CD1c-positive myeloid dendritic cell (primary cell): ENCODE measurements at regions not wholly inside any gene's neighbourhood (a gene's known extent, or its start where the extent isn't known, plus 50 kb on each side); places are given as distances from the start of the nearest gene placed in this dataset.

ENCODE experiments used
- DNase-seq: peaks from one replicate; pipeline ENCODE4 v3.0.0-alpha.2; 2016; ENCODE audit errors: extremely low spot score

DNA sequence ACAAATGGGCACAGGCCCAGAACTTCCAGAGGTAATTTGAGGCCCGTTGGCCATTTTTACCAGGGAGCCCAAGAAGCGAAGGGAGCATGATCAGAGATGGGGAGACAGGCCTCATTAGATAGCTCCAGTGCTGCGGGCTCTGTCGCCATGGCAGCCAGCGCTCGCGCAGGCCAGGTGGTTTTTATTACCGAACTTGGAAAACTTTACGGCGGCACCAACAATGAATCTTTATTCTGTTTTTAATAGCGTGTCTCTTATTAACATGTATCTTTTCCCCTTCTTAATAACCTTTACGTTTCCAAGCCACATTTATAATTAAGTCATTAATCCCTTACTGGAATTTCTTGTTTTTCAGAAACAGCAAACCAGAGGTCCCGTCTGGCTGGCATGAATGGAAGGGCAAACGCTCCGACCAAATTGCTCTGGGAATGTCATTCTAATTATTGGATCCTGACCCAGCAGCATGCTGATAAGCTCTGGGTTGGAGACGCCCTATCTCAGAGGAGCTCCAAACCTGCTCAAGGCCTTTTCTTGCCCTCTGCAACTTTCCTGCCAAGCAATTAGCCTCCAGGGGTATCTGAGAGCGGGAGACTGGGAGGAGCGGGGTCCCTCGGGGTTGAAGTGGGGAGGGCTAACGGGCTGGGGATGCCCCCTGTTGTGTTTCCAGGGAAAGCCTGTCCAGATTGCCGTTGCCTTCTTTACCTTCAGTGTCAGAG is 256.4 kb downstream of the TLE3 start:
- no peak for DNase-seq

DNA sequence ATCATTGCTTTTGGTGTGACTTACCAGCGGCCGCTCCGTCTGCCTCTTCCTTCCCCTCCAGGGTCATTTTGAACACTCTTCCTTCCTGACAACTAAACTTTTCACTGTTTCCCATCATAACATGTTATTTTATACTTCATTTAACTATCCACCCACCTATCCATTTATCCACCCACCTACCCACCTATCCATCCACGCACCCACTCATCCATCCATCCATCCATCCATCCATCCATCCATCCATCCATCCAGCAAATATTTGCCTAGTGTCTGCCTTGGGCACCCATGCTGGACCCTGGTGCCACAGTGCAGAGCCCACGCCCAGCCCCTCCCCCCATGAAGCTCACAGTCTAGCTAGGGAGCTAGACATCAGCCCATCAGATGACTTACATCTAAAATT is 254.9 kb downstream of the TLE3 start:
- DNase-seq: no peak

DNA sequence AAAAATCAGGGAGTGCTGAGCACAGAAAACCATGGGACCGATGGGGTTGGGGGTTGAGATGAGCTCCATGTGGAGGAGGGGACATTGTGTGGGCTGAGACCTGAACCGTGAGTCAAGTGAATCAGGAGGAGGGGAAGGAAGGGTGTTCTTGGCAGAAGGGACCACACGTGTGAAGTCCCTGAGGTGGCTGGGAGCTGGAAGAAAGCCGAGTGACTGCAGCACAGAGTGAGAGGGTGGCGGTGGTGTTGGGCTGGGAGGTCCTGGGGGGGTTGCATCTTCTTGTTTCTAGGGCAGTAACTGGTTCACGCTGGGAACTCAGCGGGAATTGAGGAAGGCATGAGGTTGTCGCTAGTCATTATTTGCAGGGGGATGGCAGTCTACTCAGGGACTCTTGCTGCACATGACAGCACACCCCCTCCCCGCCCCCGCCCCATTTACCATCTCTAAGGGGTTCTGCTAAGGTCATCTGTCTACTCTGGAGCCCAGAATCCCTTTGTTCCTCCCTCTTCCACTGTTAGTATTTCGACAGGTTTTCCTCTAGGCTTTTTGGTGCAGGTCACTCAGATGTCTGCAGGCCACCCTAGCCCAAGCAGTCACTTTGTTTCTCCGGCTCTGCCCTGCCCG is 254.3 kb downstream of the TLE3 start:
- no peak for DNase-seq

DNA sequence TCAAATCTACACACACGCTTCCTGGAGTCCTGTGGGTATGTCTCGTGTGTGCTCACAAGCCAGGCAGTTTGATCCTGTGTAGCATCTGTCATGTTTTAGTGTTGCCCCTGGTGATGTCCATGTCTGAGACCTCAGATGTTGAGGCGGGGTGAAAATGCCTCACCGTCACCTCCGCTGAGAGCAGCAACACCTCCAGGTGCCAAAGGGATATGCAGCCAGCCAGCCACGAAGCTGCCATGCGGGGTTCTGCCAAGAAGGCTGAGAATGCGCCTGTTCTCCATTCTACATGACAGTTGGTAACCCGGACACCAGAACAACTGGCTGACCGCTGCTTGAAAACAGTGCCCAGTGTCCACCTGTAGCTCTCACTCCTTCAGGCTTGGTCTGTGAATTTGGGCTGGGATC is 253.8 kb downstream of the TLE3 start:
- no peak for DNase-seq

DNA sequence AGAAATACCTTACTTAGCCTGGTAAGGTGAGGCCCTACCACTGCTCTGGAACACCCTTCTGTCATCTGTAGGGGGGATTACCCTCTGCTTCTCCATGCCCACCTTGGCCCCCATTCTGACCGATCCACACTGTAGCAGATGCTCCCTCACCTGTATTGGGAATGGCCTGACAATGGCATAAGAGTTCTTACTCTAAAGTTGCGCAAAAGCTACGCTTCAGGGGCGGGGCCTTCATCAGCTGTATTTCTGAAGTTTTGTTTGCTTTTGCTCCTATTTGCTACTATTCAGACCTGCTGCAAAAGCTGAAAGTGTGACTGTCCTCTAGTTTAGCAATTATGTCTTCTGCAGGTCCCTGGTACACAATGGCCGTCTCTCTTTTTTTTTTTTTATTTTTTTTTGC is 252.6 kb downstream of the TLE3 start:
- DNase-seq: no peak

DNA sequence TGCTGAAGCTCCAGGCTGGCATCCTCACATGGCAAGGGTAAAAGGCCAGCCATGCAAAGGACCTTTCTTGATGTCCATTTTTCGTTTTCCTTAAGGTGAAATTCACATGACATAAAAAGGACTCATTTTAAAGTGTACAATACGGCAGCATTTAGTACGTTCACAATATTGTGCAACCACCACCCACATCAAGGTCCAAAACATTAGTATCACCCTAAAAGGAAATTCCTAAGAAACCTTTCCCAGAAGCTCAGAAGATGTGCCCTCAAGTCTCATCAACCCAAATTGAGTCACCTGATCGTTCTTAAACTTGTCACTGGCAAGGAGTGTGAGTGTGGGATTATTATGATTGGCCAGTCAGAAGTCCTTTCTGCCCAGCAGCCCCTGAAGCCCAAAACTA is 250.1 kb downstream of the TLE3 start:
- DNase-seq: no peak

DNA sequence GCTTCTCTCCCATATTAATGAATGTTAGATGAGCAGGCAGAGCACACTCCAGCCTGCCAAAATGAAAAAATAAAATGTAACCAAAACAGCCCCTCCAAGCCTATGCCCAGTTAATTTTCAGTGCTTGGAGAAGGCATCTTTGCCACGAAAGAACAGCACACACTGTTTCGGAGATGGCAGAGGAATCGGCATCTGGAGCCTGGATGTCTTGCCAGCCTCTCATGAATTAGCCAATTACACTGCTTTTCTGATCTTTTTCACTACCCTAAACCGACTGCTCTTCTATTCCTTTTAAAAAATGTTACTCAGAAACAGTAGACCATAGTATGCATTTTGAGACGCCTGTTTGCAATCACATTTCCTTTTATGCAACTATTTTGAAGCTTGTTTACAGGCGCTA is 249.6 kb downstream of the TLE3 start:
- no peak for DNase-seq

DNA sequence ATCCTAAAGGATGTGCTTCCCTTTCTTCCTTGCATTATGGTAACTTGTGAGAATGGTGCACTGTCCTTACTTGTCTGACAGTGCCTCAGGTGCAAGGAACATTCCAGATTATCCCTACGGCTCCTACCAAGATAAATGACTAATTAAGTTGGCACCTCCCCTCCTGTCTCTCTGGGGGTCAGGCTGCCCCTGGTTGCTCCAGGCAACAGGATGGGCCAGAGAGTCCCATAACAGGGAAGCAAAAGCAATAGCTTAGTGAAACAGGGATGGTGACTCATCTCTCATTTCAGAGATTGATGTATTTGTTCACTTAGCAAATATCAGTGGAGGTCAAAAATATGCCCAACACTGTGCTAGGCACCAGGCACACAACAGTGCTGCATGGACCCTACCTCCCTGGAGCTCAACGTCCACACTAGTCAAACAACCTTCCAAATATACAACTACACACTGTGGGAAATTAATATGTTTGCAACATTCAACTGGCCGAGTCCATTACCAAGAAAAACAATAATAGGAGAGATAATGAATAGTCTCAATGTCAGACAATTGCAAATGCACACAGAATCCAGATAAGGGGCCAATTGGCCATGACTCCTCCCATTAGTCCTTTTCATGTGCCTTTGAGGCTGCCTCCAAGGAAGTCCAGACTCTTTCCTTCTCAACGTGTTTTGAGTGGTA is 249.0 kb downstream of the TLE3 start:
- DNase-seq: no peak

DNA sequence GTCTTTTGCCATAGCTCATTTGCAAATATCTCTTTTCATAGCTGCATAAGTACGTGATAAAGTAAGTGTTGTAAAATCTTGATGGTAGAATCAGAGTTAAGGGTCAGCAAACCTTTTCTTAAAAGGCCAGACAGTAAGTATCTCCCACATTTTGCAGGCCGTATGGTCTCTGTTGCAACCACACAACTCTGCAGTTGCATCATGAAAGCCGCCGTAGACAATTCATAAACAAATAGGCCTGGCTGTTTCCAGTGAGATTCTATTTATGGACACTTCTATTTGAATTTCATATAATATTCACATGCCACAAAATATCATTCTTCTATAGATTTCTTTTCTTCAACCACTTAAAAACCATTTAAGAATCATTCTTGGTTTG is 248.5 kb downstream of the TLE3 start:
- no peak for DNase-seq

DNA sequence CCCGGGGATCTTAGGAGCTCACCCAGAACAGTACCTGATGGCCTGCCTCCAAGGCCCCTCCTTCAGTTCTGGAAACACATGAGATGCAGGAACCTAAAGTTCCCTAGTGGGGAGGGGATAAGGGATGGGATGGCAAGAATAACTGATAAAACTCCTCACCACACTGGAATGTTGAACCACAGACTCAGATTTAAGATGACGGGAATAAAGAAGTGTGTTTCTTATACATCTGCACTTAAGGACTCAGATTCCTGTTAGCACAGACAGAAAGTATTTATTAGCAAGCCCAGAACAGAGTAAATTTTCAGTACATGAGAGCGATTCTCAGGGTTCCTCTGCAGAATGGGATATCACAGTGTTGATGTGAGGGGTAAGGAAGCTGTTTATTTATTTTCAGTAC is 245.2 kb downstream of the TLE3 start:
- no peak for DNase-seq

DNA sequence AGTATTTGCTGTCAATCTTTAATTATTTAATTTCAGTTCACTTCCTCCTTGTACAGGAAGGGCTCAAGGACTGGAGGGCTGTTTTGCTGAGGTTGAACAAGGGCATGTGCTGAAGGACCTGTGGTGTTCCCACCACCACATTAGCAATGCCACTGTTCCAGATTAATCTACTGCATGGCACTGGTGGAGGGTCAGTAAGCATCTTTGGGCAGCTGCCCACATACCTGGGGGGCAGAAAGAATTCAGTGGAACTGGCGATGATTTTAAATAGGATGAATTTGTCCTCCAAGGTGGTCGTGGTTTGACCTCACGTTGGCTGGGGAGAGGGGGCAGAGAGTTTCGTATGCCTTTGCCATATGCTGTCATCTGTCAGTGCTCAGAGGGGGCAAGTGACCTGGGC is 244.8 kb downstream of the TLE3 start:
- no peak for DNase-seq

DNA sequence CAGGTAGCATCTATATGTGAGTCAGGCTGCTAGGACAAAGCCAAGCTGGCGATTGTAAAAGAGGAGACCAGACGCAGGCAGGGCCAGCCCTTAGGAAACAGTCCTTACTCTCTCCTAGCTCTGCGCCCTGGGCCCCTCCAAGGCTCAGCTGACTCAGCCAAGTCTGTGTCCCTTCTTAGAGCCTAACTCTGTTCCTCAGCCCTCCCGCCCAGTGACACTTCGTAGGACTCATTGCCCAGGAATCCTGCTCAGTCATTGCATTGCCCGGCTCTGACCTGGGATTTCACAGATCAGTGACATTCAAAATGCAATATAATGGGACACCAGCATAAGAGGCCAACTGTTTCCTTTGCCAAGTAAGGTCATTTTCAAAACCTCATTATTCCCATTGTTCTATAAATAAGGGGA is 244.2 kb downstream of the TLE3 start:
- no peak for DNase-seq

DNA sequence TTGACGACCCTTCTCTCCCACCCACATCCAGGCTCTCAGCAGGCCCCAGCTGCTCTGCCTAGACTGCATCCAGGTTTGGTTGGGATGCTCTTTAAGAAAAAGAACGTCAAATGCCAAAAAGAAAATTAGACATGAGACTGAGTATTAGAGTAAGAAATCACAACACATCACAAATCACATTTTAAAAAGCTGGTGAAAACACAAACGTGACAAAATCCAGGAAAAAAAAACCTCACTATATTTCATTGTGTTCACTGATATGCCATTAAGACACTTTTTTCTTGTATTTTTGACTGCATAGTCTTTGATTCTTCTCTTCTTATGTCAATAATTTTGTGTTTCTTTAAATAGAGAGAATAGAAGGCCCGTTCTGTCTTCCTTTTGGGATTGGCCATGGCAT is 243.7 kb downstream of the TLE3 start:
- no peak for DNase-seq

DNA sequence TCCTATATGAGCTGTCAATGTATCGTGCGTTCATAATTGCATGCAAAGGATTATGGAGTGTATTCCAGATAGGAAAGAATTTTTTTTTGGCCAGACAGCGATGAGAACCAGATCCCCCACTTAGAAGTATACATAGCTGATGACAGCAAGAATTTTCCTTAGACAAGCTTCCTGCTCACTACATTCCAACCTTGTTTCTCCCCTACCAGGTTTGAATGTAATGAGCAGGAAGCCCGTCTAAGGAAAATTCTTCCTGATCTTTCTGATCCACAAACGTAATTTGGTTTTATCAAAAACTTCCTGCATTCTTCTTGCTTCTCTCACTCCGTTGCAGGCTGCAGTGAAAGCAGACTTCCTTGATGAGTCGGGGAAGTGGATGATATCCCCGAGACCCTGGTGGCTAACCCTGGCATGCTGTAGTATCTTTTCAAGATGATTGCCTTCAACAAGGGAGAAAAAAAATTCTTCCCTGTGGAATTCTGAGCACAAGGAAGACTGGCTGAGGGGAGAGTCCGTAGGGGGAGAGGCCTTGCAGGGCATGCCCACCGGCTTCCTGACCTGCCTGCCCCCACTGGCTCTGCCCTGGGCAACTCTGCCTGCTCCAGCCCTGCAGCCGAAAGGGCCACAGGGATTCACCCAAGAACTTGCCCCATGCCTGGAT is 243.1 kb downstream of the TLE3 start:
- no peak for DNase-seq

DNA sequence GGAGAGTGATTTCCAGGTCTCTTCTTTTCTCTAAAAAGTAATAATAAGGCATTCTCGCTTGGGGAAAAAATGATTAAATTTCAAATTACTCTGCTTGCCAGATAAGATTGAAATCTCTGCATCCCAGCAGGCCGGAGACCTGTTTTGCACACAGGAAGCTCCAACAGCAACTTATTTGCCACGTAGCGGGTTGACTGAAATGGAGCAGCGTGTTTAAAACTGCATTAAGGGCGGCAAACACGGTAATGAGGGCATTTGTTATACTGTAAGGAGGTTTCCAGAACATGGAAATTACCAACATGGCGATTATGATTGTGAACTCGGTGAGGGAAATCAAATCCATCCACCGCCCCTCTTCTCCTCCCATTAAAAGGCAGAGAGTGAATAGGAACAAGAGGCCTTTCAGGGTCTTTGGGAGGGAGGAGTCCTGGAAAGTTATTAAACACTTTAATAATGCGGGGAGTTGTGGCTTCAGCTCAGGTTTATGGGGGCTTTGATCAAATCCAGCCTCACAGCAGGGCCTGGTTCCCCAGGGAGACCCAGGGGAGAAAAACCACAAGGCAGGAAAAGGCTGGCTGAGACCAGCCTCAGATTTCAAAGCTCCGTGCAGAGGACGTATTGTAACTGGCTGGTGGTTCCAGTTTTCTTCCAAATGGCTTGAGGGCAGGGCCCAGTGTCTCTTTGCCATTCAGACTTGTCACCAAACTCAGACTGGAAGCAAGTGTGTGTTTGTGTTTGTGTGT is 242.3 kb downstream of the TLE3 start:
- DNase-seq: no peak

DNA sequence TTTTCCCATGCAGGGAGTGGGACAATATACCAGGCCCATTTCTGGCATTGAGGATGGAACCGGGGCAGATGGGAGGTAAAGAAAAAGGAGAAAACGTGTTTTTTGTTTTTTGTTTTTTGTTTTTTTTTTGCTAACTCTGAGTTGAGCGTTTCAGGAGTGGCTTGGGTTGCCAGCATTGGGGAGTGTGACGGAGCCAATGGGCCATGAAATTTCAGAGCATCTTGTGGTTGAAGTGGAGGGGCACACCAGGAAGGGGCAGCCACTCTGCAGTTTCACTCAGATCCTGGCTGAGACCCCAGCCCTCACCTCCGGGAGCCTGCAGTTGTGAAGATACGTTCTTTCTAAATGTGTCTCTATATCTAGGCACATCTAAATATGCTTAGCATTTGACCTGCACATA is 240.5 kb downstream of the TLE3 start:
- DNase-seq: no peak

DNA sequence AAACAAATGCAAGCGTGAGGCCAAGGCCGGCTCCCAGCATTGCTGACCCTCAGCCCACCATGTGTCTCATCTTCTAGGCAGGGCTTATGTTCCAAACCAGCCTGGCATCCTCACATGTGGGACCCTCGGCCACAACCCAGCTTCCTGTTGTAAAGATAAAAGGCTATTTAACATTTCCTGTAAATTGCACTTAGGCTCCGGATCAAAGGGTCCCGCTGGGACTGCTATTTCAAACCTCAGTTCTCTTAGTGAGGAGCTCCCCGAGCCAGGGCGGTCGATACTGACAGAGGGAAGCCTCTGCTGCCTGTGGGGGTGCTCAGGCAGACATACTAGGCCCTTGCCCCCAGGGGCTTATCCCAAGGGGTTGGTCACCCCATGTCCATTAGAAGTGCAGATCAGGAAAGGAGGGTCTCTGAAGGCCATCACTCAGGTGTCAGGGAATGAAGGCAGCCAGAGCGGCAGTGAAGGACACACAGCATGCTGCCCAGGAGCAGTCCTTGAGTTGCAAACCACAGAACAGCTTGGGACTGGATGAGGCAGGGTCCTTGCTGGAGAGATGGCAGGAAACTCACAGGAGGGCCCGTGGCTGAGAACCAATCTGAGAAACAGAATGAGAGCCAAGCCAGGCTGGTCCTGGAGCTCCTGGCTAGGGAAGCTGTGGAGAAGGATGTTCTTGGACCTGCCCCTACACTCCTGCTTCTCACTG is 239.9 kb downstream of the TLE3 start:
- no peak for DNase-seq

DNA sequence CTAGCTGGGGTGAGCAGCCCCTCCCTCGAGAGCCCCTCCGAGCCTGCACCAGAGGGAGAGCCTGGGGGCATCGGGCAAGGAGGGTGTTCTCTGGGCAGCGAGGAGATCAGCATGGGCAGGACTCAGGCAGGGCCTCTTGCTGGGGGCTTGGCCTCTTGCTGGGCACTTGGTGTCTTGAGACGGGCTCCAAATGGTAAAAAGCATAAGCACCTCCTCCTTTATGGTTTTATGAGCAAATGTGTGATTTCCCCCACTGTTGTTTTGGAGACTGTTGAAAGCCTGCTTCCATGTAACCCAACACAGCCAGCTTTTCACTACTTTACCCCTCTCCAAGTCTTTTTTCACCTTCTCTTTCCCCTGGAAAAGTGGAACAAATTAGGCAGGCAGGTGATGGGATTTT is 239.3 kb downstream of the TLE3 start:
- DNase-seq: no peak

DNA sequence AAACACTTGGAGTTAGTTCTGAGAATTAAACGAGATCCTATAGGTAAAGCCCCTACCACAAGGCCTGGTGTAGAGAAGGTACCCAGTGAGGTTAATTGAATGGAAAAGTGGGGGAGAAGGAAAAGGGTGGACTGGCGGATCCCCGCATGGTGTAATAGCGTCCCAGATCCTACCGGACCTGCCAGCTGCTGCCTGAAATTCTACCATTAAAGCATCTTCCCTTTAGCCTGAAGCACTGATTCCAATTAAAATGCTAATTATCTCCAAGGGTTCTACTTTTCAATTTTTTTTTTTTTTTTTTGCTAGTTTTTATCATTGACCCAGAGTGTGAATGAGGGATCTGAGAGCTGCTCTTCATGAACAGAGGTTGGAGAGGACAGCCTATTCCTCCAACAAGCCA is 237.9 kb downstream of the TLE3 start:
- no peak for DNase-seq

DNA sequence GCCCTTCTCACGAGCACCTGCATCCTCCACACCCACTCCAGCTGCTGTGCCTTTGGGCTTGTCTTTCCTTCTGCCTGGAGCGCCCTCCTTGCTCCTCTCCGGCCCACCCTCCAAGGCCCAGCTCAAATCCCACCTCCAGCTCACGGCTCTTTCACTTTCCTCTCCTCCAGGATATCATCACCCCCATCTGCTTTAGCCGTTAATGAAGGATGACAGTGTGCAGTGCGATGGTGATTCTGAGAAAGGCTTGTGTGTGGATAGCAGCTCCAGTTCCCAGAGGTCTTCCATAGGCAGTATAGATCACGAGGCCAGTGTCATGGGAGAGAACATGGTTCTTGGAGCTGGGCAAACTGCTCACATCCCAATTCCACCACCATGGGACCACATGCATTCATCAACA is 237.4 kb downstream of the TLE3 start:
- no peak for DNase-seq

DNA sequence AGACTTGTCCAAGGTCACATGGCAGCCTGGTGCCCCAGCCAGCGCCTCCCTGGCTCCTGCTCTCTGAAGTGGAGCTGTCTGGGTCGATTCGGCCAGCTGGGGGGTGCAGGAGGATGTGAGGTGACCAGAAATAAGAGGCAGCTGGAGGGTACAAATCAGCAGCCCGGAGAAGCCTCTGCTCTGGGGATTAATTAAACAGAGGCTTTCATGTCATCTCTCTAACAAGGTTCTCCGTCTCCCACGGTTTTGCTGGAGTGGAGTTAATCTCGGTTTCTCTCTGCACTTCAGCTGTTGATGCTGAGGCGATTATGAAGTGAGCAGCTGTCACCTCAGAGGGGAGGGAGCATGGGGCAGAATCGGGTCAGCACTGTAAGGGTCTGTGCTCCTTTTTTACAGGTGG is 236.8 kb downstream of the TLE3 start:
- DNase-seq: no peak
